Colonic mucosa (tissue), 4 donors: ENCODE measurements at regions not wholly inside any gene's neighbourhood (a gene's known extent, or its start where the extent isn't known, plus 50 kb on each side); places are given as distances from the start of the nearest gene placed in this dataset.

ENCODE experiments used
- DNase-seq: peaks from one replicate; pipeline ENCODE4 v3.0.0-alpha.2; 2020
- H3K27ac ChIP-seq: fragments of 200-600 bp; one replicate; pipeline ENCODE4 v1.8.0; 2021
- H3K27me3 ChIP-seq: fragments of 200-600 bp; one replicate; pipeline ENCODE4 v1.8.0; 2021
- H3K36me3 ChIP-seq: fragments of 200-600 bp; one replicate; pipeline ENCODE4 v1.8.0; 2021
- H3K4me1 ChIP-seq: fragments of 200-600 bp; one replicate; pipeline ENCODE4 v1.8.0; 2021; ENCODE audit warnings: mild to moderate bottlenecking
- H3K4me3 ChIP-seq: fragments of 200-600 bp; one replicate; pipeline ENCODE4 v1.8.0; 2021
- H3K9ac ChIP-seq, 2 donors: one replicate each; pipeline ENCODE4 v1.7.0; 2013; ENCODE audit warnings: control low read depth in 2 of 2, low read depth in 2 of 2, low read length in 2 of 2
- H3K9me3 ChIP-seq: fragments of 200-600 bp; one replicate; pipeline ENCODE4 v1.8.0; 2021
- intact Hi-C: fragments of 100-400 bp; cut with DNase I; formaldehyde crosslinking; loops from one replicate; pipeline ENCODE4 v1.14.1; 2022
- TF ChIP-seq, protein P1 (sequence below): fragments of 200-600 bp; IDR thresholded peaks from one replicate; pipeline ENCODE4 v1.8.0; 2022; ENCODE audit warnings: antibody characterized with exemption, mild to moderate bottlenecking
- donor health status: healthy.
- donor health status: DM: no; HTN: no; CAD: no.
- donor health status: DM: no; HTN: no; CAD: no.

DNA sequence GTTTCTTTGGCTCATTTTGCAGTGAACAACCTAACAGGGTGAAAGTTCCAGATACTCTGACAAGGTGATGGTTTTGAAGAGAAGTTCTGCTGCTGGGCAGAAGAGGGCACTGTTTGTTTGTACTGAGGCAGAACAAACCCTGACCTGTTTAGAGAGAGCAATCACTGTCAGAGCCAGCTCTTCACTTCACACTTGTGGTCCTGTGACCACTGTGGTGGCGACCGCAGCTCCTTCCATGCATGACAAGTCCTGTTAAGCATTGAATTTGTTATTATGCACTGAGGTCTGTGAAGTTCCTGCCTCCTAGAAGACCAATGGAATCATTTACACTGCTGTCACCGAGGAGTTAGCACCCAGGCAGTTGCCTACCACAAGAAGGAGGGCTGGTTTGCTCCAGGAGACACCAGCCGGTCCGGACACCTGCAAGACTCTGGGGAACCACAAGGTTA lies 86.6 kb downstream of the ZNF330 start:
- DNase-seq, result peak; percentile 45
- no peak overlapping the region for H3K27ac ChIP-seq
- intact Hi-C loops, result no loop called here
- no peak overlapping the region for H3K9ac ChIP-seq
- H3K4me3 ChIP-seq, result no peak overlapping the region
- H3K27me3 ChIP-seq, result no peaks in the 10 kb centered on the region
- H3K4me1 ChIP-seq, result no peaks in the 10 kb centered on the region
- H3K36me3 ChIP-seq, result no peaks in the 10 kb centered on the region
- H3K9me3 ChIP-seq, result no peaks in the 10 kb centered on the region
- TF ChIP-seq, protein P1, sequence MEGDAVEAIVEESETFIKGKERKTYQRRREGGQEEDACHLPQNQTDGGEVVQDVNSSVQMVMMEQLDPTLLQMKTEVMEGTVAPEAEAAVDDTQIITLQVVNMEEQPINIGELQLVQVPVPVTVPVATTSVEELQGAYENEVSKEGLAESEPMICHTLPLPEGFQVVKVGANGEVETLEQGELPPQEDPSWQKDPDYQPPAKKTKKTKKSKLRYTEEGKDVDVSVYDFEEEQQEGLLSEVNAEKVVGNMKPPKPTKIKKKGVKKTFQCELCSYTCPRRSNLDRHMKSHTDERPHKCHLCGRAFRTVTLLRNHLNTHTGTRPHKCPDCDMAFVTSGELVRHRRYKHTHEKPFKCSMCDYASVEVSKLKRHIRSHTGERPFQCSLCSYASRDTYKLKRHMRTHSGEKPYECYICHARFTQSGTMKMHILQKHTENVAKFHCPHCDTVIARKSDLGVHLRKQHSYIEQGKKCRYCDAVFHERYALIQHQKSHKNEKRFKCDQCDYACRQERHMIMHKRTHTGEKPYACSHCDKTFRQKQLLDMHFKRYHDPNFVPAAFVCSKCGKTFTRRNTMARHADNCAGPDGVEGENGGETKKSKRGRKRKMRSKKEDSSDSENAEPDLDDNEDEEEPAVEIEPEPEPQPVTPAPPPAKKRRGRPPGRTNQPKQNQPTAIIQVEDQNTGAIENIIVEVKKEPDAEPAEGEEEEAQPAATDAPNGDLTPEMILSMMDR, result peak; percentile 73

DNA sequence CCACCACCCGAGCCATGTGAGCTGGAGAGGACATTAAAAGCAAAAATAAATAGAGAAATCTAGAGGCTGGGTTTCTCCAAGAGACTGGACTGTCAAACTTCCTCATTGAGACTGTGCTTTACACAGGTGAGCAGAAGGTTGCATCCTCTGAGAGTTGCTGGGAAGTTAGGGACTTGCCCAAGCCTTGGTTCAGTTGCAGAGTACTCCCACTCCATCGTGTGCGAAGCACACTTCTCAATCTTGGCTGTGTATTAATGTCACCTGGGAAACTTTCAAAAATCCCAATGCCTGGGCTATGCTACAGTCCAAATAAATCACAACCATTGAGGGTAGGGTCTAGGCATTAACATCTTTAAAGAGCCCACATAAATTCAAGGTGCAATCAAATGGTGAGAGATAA lies 89.2 kb downstream of the ZNF330 start:
- Histone ChIP-seq H3K4me1 (no peaks in the 10 kb centered on the region), H3K27me3 (no peaks in the 10 kb centered on the region), H3K36me3 (no peaks in the 10 kb centered on the region), H3K9ac (no peak overlapping the region), H3K9me3 (no peaks in the 10 kb centered on the region), H3K4me3 (no peak overlapping the region), H3K27ac (no peak overlapping the region)
- intact Hi-C loops, result no loop called here
- DNase-seq, result no peak
- TF ChIP-seq, protein P1, result no peak

DNA sequence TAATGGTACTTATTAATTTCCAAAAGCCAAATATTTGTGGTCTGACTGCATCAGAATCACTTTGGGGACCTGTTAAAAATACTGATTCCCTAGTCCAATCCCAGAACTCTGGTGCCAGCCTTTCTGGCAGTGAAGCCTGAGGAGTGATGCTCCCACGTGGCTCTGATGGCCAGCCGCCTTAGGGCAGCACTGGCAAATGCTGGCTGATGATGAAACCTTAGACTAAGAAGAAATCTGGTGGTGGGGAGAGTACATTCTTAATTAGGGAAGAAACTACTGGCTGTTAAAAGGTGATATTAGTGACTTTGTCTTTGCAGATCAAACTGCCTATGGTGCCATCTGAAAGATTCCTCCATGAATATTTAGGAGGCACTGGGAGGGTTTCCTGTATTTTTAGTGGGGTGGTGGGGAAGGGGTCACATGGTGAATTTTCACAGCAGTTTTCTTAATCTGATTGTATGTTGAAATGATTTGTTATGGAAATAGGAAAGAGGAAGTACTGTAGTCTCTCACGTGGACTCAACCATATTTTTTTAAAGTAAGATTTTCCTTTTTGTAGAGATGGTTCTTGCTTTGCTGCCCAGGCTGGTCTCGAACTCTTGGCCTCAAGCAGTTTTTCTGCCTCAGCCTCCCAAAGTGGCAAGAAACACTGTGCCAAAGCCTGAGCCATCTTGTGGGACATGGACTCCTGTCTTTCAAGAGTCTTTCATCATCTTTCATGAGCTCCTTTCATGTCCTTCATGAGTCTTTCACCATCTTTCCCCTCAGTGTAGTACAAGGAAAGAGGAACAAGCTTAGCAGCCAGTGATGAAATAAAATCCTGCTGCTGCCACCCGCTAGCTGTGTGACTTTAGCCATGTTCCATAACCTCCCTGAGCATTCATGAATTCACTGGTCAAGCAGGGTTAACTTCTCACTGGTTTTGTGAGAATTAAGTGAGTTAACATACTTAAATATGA lies 90.8 kb downstream of the ZNF330 start:
- H3K9me3 ChIP-seq, result no peaks in the 10 kb centered on the region
- no peak for DNase-seq
- no peak overlapping the region for H3K9ac ChIP-seq
- no peak overlapping the region for H3K27ac ChIP-seq
- intact Hi-C loops, result no loop called here
- no peaks in the 10 kb centered on the region for H3K4me1 ChIP-seq
- no peaks in the 10 kb centered on the region for H3K36me3 ChIP-seq
- H3K27me3 ChIP-seq, result no peaks in the 10 kb centered on the region
- H3K4me3 ChIP-seq, result no peak overlapping the region
- TF ChIP-seq, protein P1, result no peak

GRCh38 chr4:141314627-141315026 lies 93.9 kb downstream of the ZNF330 start:
- H3K4me3 ChIP-seq, result no peak overlapping the region
- no peaks in the 10 kb centered on the region for H3K4me1 ChIP-seq
- no peak overlapping the region for H3K9ac ChIP-seq
- no peaks in the 10 kb centered on the region for H3K9me3 ChIP-seq
- no peaks in the 10 kb centered on the region for H3K36me3 ChIP-seq
- intact Hi-C loops, result no loop called here
- DNase-seq, result no peak
- H3K27ac ChIP-seq, result no peak overlapping the region
- TF ChIP-seq, protein P1, result no peak
- H3K27me3 ChIP-seq, result no peaks in the 10 kb centered on the region

GRCh38 chr4:141328560-141329173 lies 108.0 kb downstream of the ZNF330 start:
- Histone ChIP-seq H3K4me1 (peaks cover 3% of the 10 kb centered on the region), H3K9me3 (no peaks in the 10 kb centered on the region), H3K27me3 (no peaks in the 10 kb centered on the region), H3K36me3 (no peaks in the 10 kb centered on the region), H3K9ac (no peak overlapping the region), H3K4me3 (no peak overlapping the region), H3K27ac (no peak overlapping the region)
- DNase-seq, result no peak
- TF ChIP-seq, protein P1, result no peak
- intact Hi-C loops, result no loop called here
